Erythroblast (primary cell): ENCODE measurements at regions not wholly inside any gene's neighbourhood (a gene's known extent, or its start where the extent isn't known, plus 50 kb on each side); places are given as distances from the start of the nearest gene placed in this dataset.

Experiments used
- GATA1 ChIP-seq: IDR thresholded peaks from 2 replicates; pipeline ENCODE4 v1.6.1; 2011; ENCODE audit warnings: low read depth, mild to moderate bottlenecking, control low read depth, low read length, moderate library complexity
- POLR2A ChIP-seq: IDR thresholded peaks from 2 replicates; pipeline ENCODE4 v1.6.1; 2011; ENCODE audit warnings: mild to moderate bottlenecking, low read length

DNA sequence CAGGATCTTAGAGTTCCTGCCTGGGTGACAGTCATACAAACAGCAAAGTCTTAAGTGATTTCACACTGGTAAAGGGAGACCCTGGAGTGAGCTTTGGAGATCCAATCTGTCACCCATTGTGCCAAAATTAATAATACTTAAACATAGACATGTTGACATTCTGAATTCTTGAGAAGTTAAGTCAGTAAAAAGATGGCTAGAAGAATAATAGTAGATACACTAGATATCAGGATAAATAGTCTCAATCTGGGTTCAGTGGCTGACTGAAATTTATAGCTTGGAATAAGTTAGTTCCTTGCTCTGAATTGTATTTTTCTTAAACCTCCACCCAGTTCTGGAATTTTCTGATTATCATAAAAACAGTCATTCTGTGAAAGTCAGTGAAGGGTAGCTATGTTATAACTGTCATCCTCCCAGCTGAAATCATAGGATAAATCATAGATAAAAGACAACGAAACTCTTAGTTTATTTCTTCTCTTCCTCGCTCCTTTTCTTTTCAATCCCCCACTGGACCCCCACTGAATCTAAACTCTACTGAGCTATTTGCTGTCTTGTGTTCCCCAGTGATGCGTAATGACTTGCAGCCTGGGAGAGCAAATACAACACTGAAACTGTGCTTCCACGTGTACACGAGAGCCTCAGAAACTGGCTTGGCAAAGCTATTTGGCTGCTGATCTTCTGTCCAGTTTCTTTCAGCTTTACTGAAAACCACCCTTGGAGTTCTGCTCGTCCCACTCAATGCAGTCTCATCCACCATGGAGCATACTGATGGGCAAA lies 175.4 kb upstream of the TP63 start:
- TF ChIP-seq POLR2A (no peak), GATA1 (no peak)
